ENCODE measurements at regions not wholly inside any gene's neighbourhood (a gene's known extent, or its start where the extent isn't known, plus 50 kb on each side); places are given as distances from the start of the nearest gene placed in this dataset.

GRCh38 chr14:85024931-85025330, 505.0 kb upstream of the FLRT2 start:
- DNase-seq (ENCODE audit: low spot score): no peak
- in situ Hi-C loops (cut with MboI; ENCODE audit: low pct_unique_long_range_greater_than_20kb, low sequenced_read_pairs, unreplicated experiment): no loop called here
- TF ChIP-seq, protein P1, sequence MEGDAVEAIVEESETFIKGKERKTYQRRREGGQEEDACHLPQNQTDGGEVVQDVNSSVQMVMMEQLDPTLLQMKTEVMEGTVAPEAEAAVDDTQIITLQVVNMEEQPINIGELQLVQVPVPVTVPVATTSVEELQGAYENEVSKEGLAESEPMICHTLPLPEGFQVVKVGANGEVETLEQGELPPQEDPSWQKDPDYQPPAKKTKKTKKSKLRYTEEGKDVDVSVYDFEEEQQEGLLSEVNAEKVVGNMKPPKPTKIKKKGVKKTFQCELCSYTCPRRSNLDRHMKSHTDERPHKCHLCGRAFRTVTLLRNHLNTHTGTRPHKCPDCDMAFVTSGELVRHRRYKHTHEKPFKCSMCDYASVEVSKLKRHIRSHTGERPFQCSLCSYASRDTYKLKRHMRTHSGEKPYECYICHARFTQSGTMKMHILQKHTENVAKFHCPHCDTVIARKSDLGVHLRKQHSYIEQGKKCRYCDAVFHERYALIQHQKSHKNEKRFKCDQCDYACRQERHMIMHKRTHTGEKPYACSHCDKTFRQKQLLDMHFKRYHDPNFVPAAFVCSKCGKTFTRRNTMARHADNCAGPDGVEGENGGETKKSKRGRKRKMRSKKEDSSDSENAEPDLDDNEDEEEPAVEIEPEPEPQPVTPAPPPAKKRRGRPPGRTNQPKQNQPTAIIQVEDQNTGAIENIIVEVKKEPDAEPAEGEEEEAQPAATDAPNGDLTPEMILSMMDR (IDR thresholded peaks at IDR 0.05; ENCODE audit: extremely low read depth, insufficient read depth, missing control alignments): no peak

- in situ Hi-C loops (cut with MboI; ENCODE audit: low pct_unique_long_range_greater_than_20kb, low sequenced_read_pairs, unreplicated experiment): no loop called here
- no peak for DNase-seq (ENCODE audit: low spot score)
- TF ChIP-seq, protein P1 (IDR thresholded peaks at IDR 0.05; ENCODE audit: extremely low read depth, insufficient read depth, missing control alignments): no peak
Measured at GRCh38 chr14:85027681-85028370, 502.1 kb upstream of the FLRT2 start.

- no peak for DNase-seq (ENCODE audit: low spot score)
- in situ Hi-C loops (cut with MboI; ENCODE audit: low pct_unique_long_range_greater_than_20kb, low sequenced_read_pairs, unreplicated experiment): no loop called here
Measured at GRCh38 chr14:85037411-85037810, 492.5 kb upstream of the FLRT2 start.

GRCh38 chr14:85038526-85039352, 491.2 kb upstream of the FLRT2 start:
- in situ Hi-C loops (cut with MboI; ENCODE audit: low pct_unique_long_range_greater_than_20kb, low sequenced_read_pairs, unreplicated experiment): no loop called here
- TF ChIP-seq, protein P1 (IDR thresholded peaks at IDR 0.05; ENCODE audit: extremely low read depth, insufficient read depth, missing control alignments): no peak
- no peak for DNase-seq (ENCODE audit: low spot score)

More at GRCh38 chr14:85037411-85037810, 492.5 kb upstream of the FLRT2 start:
- TF ChIP-seq, protein P1 (IDR thresholded peaks at IDR 0.05; ENCODE audit: extremely low read depth, insufficient read depth, missing control alignments): no peak

DNA sequence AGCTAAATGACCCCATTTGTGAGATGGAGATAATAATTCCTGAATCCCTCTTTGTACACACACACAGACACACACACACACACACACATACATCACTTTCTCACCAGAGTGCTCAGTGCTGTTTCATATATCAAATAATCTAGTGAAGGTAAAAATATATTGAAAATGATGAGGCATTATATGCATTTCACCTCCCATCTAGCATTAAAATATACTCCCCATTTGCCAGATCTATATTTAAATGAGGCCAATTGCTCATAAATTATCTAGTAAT, 490.7 kb upstream of the FLRT2 start:
- DNase-seq (ENCODE audit: low spot score): no peak
- TF ChIP-seq, protein P1 (IDR thresholded peaks at IDR 0.05; ENCODE audit: extremely low read depth, insufficient read depth, missing control alignments): no peak
- in situ Hi-C loops (cut with MboI; ENCODE audit: low pct_unique_long_range_greater_than_20kb, low sequenced_read_pairs, unreplicated experiment): no loop called here

GRCh38 chr14:85040046-85040685, 489.8 kb upstream of the FLRT2 start:
- in situ Hi-C loops (cut with MboI; ENCODE audit: low pct_unique_long_range_greater_than_20kb, low sequenced_read_pairs, unreplicated experiment): no loop called here
- TF ChIP-seq, protein P1 (IDR thresholded peaks at IDR 0.05; ENCODE audit: extremely low read depth, insufficient read depth, missing control alignments): no peak
- DNase-seq (ENCODE audit: low spot score): no peak
